Transverse colon (tissue), 4 donors: ENCODE measurements at regions not wholly inside any gene's neighbourhood (a gene's known extent, or its start where the extent isn't known, plus 50 kb on each side); places are given as distances from the start of the nearest gene placed in this dataset.

Source experiments
- DNase-seq: peaks from one replicate; pipeline ENCODE4 v3.0.0-alpha.2; 2019
- H3K27ac ChIP-seq, 4 donors: fragments of 200-600 bp; sonication (generic); 2 replicates each; pipeline ENCODE4 v1.5.1; 2016 to 2018; ENCODE audit warnings: inconsistent platforms in 4 of 4
- H3K27me3 ChIP-seq: fragments of 200-600 bp; sonication (generic); 2 replicates; pipeline ENCODE4 v1.5.1; 2017; ENCODE audit warnings: inconsistent platforms
- H3K36me3 ChIP-seq, 4 donors: fragments of 200-600 bp; sonication (generic); 2 replicates each; pipeline ENCODE4 v1.5.1; 2017 to 2019; ENCODE audit warnings: inconsistent platforms in 4 of 4
- H3K4me1 ChIP-seq, 4 donors: fragments of 200-600 bp; sonication (generic); 2 replicates each; pipeline ENCODE4 v1.5.1; 2017 to 2020; ENCODE audit warnings: inconsistent platforms in 4 of 4
- H3K4me3 ChIP-seq, 4 donors: fragments of 200-600 bp; sonication (generic); 1 replicate in 1 of 4; 2 replicates in 3 of 4; pipeline versions ENCODE4 v1.5.1 to v1.6.1; 2017 to 2019; ENCODE audit warnings: inconsistent platforms in 4 of 4
- H3K9me3 ChIP-seq, 2 donors: fragments of 200-600 bp; sonication (generic); 2 replicates each; pipeline ENCODE4 v1.5.1; 2017 to 2019; ENCODE audit warnings: inconsistent platforms in 2 of 2
- CTCF ChIP-seq, 5 experiments: fragments of 200-600 bp in 3 of 5; fragments of 450-650 bp in 2 of 5; sonication (generic) in 3 of 5; IDR thresholded peaks; 1 replicate in 2 of 5; 2 replicates in 3 of 5; pipeline ENCODE4 v1.5.1; 2016 to 2017; ENCODE audit warnings: antibody characterized with exemption in 5 of 5, inconsistent platforms in 3 of 5, mild to moderate bottlenecking in 2 of 5, moderate library complexity in 1 of 5
- EP300 ChIP-seq: sonication (generic); formaldehyde crosslinking; IDR thresholded peaks from one replicate; pipeline ENCODE4 v1.6.1; 2017; ENCODE audit warnings: antibody characterized with exemption, low read depth
- POLR2A ChIP-seq: fragments of 450-650 bp; IDR thresholded peaks from one replicate; pipeline ENCODE4 v1.6.1; 2016; ENCODE audit warnings: antibody characterized with exemption, mild to moderate bottlenecking, moderate library complexity
- POLR2AphosphoS5 ChIP-seq, 3 donors: sonication (generic); formaldehyde crosslinking; IDR thresholded peaks; one replicate each; pipeline ENCODE4 v1.6.1; 2016; ENCODE audit warnings: antibody characterized with exemption in 3 of 3
- WGBS, 2 donors: methylation state at CpG; one replicate each; pipeline ENCODE4 v1.1.5; 2018; ENCODE audit warnings: low coverage in 1 of 2; 5-methylcytosine and 5-hydroxymethylcytosine counted together
- in situ Hi-C, 4 donors: fragments of 200-750 bp; cut with MboI; loops; one replicate each; pipeline versions ENCODE4 v1.15.0 to v1.15.1; 2017; ENCODE audit warnings: low sequenced_read_pairs in 3 of 4, low pct_ligation_motif_present in 1 of 4, low pct_unique_long_range_greater_than_20kb in 1 of 4
- intact Hi-C: fragments of 100-400 bp; cut with DNase I; formaldehyde crosslinking; loops from one replicate; pipeline ENCODE4 v1.15.1; 2023; ENCODE audit warnings: low total_unique reads

GRCh38 chr12:124109760-124110159 lies 136.7 kb downstream of the ZNF664 start:
- Histone ChIP-seq H3K4me1 (no peaks in the 10 kb centered on the region), H3K9me3 (no peaks in the 10 kb centered on the region), H3K27ac (no peak overlapping the region), H3K4me3 (no peak overlapping the region), H3K36me3 (no peaks in the 10 kb centered on the region), H3K27me3 (no peaks in the 10 kb centered on the region)
- intact Hi-C loops = no loop called here
- WGBS, 2 donors = 75 to 94% methylated on average over 2 to 3 of the region's 3 CpGs
- no peak for DNase-seq
- in situ Hi-C loops = no loop called here
- TF ChIP-seq EP300 (no peak), POLR2A (no peak), CTCF (IDR thresholded peaks at IDR 0.05) (no peak), POLR2AphosphoS5 (IDR thresholded peaks at IDR 0.05) (no peak)

DNA sequence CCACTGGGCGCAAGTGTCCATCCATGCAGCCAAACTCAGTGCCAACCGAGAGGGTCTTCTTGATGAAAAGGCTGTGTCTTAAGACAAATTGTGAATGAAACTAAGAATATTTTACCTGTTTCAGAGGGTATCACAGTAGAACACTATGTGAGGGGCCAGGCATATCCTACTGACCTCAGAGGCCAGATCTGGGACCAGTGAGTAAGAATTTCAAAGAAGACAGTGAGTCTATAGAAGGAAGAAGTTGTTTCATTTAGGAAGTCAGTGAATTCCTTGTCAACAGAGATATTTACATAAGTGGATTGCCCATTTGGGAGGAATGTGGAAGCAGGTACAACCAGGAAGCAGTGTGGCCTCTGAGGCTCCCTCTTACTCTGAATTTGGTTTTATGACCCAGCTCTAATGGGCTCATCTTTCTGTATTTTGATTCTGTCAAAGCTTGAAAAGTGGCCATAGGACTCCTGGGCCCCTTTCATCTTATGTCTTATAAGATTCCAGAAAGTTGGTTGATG lies 137.4 kb downstream of the ZNF664 start:
- in situ Hi-C loops = no loop called here
- 97 to 100% methylated on average over 2 of the region's 2 CpGs for WGBS, 2 donors

DNA sequence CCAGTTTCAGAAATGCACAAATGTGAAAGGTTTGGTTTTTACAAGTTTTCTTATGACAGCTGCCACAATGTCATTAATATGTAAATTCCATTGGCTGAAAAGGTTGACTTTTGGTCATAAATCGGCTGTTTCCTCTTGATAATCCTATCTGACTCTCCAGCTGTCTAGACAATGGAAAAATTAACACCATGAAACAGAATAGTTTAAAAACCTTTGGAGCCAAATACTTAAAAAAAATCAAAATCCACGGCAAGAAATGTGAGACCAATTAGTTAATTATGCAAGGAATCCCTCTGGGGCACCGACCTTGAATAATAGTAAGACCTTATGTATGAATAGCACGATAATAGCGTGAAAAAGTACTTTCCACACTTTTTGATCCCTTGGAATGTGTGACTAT lies 138.0 kb downstream of the ZNF664 start:
- in situ Hi-C loops (no loop called here), intact Hi-C loops (no loop called here)
- TF ChIP-seq EP300 (no peak), POLR2AphosphoS5 (IDR thresholded peaks at IDR 0.05) (no peak), CTCF (IDR thresholded peaks at IDR 0.05) (no peak), POLR2A (no peak)
- no peak overlapping the region for H3K4me3 ChIP-seq
- no peak for DNase-seq
- H3K27me3 ChIP-seq = no peaks in the 10 kb centered on the region
- 81 to 87% methylated on average over 5 of the region's 5 CpGs for WGBS, 2 donors
- no peaks in the 10 kb centered on the region for H3K9me3 ChIP-seq
- H3K27ac ChIP-seq = no peak overlapping the region
- H3K36me3 ChIP-seq = no peaks in the 10 kb centered on the region
- no peaks in the 10 kb centered on the region for H3K4me1 ChIP-seq

More for the DNA sequence above, 137.4 kb downstream of the ZNF664 start:
- intact Hi-C loops = no loop called here
- Histone ChIP-seq H3K27me3 (no peaks in the 10 kb centered on the region), H3K27ac (no peak overlapping the region), H3K4me1 (no peaks in the 10 kb centered on the region), H3K4me3 (no peak overlapping the region), H3K9me3 (no peaks in the 10 kb centered on the region), H3K36me3 (no peaks in the 10 kb centered on the region)
- TF ChIP-seq EP300 = no peak
- no peak for DNase-seq

- intact Hi-C loops = no loop called here
- H3K4me1 ChIP-seq = no peaks in the 10 kb centered on the region
- in situ Hi-C loops = no loop called here
- H3K4me3 ChIP-seq = no peak overlapping the region
- no peaks in the 10 kb centered on the region for H3K9me3 ChIP-seq
- no peaks in the 10 kb centered on the region for H3K36me3 ChIP-seq
- DNase-seq = no peak
- no peaks in the 10 kb centered on the region for H3K27me3 ChIP-seq
- WGBS, 2 donors = 100% methylated on average over 1 to 2 of the region's 2 CpGs
- no peak overlapping the region for H3K27ac ChIP-seq
- no peak for TF ChIP-seq POLR2A
- no peak for TF ChIP-seq EP300
- TF ChIP-seq POLR2AphosphoS5 (IDR thresholded peaks at IDR 0.05) = no peak
Observed at GRCh38 chr12:124114316-124114715, 141.3 kb downstream of the ZNF664 start.

DNA sequence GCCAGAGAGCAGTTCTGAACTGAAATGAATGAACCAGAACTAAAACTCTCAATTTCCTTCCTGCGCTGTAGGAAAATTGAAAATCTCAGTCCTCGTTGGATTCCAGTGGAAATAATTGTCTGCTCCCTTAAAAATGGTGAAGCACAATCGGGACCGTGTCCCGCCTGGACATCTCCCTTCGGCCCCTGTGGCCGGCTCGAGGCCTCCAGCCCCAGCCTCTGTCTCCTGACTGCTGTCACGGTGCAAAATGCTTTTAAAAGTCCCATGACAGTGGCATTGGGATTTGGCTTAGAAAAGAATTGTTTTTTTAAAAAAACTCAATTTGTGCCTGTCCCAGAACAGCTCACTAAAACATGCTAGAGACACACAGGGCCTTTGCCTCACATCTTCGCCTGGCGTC lies 142.5 kb downstream of the ZNF664 start:
- Histone ChIP-seq H3K4me3 (no peak overlapping the region), H3K27ac (no peak overlapping the region), H3K9me3 (no peaks in the 10 kb centered on the region), H3K4me1 (no peaks in the 10 kb centered on the region), H3K27me3 (no peaks in the 10 kb centered on the region), H3K36me3 (no peaks in the 10 kb centered on the region)
- intact Hi-C loops = no loop called here
- DNase-seq = no peak
- in situ Hi-C loops = no loop called here
- WGBS, 2 donors = 92 to 93% methylated on average over 7 to 11 of the region's 11 CpGs
- TF ChIP-seq EP300 = no peak
- no peak for TF ChIP-seq POLR2AphosphoS5 (IDR thresholded peaks at IDR 0.05)
